ENCODE measurements at regions not wholly inside any gene's neighbourhood (a gene's known extent, or its start where the extent isn't known, plus 50 kb on each side); places are given as distances from the start of the nearest gene placed in this dataset.
"Not testable (repeated sequence)": the region's sequence is repeated elsewhere in the genome, so short reads cannot be mapped to it uniquely, and the experiment has no call there.

DNA sequence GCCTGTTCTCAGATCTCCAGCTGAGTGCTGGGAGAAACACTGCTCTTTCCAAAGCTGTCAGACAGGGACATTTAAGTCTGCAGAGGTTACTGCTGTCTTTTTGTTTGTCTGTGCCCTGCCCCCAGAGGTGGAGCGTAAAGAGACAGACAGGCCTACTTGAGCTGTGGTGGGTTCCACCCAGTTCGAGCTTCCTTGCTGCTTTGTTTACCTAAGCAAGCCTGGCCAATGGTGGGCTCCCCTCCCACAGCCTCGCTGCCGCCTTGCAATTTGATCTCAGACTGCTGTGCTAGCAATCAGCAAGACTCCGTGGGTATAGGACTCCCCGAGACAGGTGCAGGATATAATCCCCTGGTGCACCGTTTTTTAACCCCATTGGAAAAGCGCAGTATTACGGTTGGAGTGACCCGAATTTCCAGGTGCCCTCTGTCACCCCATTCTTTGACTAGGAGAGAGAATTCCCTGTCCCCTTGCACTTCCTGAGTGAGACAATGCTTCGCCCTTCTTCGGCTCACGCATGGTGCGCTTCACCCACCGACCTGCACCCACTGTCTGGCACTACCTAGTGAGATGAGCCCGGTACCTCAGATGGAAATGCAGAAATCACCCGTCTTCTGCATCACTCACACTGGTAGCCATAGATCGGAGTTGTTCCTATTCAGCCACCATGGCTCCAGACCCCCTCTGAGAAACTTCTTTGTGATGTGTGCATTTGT lies 650.3 kb upstream of the ALG10B start:
- DNase-seq: no peak

DNA sequence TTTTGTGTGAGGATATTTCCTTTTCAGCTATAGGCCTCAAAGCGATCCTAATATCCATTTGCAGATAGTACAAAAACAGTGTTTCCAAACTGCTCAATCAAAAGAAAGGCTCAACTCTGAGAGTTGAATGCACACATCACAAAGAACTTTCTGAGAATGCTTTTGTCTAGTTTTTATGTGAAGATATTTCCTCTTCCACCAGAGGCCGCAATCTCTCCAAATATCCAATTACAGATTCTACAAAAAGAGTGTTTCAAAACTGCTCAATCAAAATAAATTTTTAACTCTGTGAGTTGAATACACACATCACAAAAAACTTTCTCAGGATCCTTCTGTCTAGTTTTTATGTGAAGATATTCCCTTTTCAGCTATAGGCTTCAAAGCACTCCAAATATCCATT lies 648.0 kb upstream of the ALG10B start:
- not testable (repeated sequence) for DNase-seq

DNA sequence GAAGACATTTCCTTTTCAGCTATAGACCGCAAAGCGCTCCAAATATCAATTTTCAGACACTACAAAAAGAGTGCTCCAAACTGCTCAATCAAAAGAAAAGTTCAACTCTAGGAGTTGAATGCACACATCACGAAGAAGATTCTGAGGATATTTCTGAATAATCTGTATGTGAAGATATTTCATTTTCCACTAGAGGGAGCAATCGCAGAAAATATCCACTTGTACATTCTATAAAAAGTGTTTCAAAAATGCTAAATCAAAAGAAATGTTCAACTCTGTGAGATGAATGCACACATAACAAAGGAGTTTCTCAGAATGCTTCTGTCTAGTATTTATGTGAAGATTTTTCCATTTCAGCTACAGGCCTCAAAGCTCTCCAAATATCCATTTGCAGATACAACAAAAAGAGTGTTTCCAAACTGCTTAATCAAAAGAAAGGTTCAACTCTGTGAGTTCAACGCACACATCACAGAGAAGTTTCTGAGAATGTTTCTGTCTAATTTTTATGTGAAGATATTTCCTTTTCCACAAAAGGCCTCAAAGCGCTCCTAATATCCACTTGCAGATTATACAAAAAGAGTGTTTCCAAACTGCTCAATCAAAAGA lies 643.8 kb upstream of the ALG10B start:
- peak; percentile 8 for DNase-seq

DNA sequence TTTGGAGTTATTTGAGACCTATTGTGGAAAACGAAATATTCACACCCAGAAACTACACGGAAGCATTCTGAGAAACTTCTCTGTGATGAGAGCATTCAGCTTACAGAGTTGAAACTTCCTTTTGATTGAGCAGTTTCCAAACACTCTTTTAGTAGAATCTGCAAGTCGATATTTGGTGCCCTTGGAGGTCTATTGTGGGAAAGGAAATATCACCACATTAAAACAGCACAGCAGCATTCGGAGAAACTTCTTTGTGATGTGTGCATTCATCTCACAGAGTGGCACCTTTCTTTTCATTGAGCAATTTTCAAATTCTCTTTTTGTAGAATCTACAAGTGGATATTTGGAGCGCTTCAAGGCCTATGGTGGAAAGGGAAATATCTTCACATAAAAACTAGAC lies 595.7 kb upstream of the ALG10B start:
- DNase-seq: no peak

DNA sequence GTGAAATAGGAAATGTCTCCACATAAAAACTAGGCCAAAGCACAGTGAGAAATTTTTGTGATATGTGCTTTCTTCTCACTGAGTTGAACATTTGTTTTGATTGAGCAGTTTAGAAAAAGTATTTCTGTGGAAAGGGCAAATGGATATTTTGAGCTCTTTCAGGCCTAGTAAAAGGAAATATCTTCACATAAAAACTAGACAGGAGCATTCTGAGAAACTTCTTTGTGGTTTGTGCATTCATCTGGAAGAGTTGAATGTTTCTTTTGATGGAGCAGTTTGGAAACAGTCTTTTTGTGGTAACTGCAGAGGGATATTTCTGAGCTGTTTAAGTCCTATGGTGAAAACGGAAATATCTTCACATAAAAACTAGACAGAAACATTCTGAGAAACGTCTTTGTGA lies 582.7 kb upstream of the ALG10B start:
- no peak for DNase-seq
